Spinal cord (tissue), 9 donors: ENCODE measurements at regions not wholly inside any gene's neighbourhood (a gene's known extent, or its start where the extent isn't known, plus 50 kb on each side); places are given as distances from the start of the nearest gene placed in this dataset.

Experiments
- DNase-seq, 6 donors: peaks; one replicate each; pipeline versions ENCODE4 v3.0.0 to v3.0.0-alpha.2; 2013 to 2015; ENCODE audit warnings: low spot score in 6 of 6, low read depth in 4 of 6
- H3K27ac ChIP-seq: one replicate; pipeline ENCODE4 v1.5.1; 2013; ENCODE audit warnings: low read depth, low read length, control low read depth
- H3K27me3 ChIP-seq: one replicate; pipeline ENCODE4 v1.6.1; 2013; ENCODE audit warnings: low read length; ENCODE audit not compliant: control insufficient read depth, insufficient read depth
- H3K36me3 ChIP-seq: one replicate; pipeline ENCODE4 v1.6.1; 2013; ENCODE audit warnings: low read length; ENCODE audit not compliant: control insufficient read depth, insufficient read depth
- H3K4me1 ChIP-seq: one replicate; pipeline ENCODE4 v1.6.1; 2013; ENCODE audit warnings: low read length; ENCODE audit not compliant: control insufficient read depth, insufficient read depth
- H3K4me3 ChIP-seq: one replicate; pipeline ENCODE4 v1.5.1; 2013; ENCODE audit warnings: low read depth, low read length, control low read depth
- H3K9me3 ChIP-seq: one replicate; pipeline ENCODE4 v1.6.1; 2013; ENCODE audit warnings: low read length; ENCODE audit not compliant: control insufficient read depth, insufficient read depth
- WGBS: methylation state at CpG from one replicate; pipeline ENCODE4 v1.1.5; 2013; ENCODE audit warnings: missing lambda C conversion rate; ENCODE audit not compliant: insufficient coverage; 5-methylcytosine and 5-hydroxymethylcytosine counted together
- donor health status: healthy.

DNA sequence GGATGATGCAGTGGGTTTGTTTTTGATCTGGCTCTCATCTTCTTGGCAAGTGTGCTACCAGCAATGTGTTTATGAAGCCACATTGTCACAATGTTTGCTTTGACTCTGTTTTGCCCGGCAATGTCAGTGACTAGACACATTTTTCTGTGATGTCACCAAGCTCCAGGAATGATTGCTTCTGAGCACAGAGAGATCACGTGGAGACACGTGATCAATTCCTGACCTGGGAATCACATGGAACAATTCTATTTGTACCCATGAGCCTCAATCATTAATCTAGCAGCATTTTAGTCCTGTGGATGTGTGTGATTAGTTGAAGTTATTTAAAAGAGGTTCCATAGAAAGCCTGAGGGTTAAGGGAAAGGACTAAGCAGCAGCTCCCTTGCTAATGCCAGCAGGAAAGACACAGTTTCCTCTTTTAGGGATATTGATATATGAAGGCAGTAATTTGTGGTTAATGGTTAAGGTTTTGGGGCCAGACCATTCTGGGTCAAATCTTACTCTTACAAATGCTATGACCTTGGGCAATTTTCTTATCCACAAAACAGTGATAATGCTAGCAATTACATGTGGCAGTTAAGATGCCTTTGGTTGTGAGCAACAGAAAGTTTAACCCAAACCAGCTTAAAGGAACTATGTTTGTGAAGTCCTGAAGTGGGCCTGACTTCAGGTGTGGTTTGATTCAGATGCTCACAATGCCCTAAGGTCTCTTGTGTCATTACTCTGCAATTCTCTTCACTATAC, 59.0 kb downstream of the FASLG start:
- WGBS: 71% methylated on average over 1 of the region's 3 CpGs
- Histone ChIP-seq H3K4me3 (no peak overlapping the region), H3K36me3 (no peaks in the 10 kb centered on the region), H3K27me3 (no peaks in the 10 kb centered on the region), H3K4me1 (no peaks in the 10 kb centered on the region), H3K27ac (no peak overlapping the region), H3K9me3 (no peaks in the 10 kb centered on the region)
- no peak for DNase-seq

DNA sequence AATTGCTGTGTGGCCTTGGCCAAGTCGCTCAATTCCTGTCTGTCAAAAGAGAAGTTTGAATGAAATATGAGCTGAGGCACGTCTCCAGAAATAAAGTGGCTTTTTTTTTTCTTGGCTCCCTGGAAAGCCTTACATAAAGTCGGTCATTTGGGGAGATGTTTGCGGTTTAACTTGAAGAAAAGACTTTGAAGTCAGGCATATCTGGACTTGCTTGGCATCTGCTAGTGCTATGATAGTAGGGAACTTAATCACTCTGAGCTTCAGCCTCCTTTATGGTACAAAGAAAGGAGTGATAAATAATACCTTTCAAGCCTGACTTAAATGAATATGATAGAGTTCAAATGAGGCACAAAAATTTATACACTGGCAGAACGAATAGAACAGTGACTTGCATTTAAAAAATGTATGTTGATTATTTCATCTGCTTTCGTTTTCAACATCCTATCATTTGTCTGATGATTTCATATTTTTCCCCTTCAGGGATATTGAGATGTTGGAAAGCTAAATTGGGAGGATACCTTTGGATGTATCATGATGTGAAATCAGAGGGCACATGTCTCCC, 60.2 kb downstream of the FASLG start:
- Histone ChIP-seq H3K4me3 (no peak overlapping the region), H3K27ac (no peak overlapping the region), H3K4me1 (no peaks in the 10 kb centered on the region), H3K36me3 (no peaks in the 10 kb centered on the region), H3K9me3 (no peaks in the 10 kb centered on the region), H3K27me3 (no peaks in the 10 kb centered on the region)
- DNase-seq: no peak
- 51% methylated on average over 3 of the region's 6 CpGs for WGBS

- Histone ChIP-seq H3K36me3 (no peaks in the 10 kb centered on the region), H3K9me3 (no peaks in the 10 kb centered on the region), H3K27ac (no peak overlapping the region), H3K4me1 (no peaks in the 10 kb centered on the region), H3K27me3 (no peaks in the 10 kb centered on the region), H3K4me3 (no peak overlapping the region)
- peak in 4 of 6 donors; percentile 2 to 55 (median 20) for DNase-seq
- WGBS: 23% methylated on average over 2 of the region's 3 CpGs
Observed at GRCh38 chr1:172719694-172720138, 60.8 kb downstream of the FASLG start.

- no peak for DNase-seq
- no peak overlapping the region for H3K27ac ChIP-seq
- H3K27me3 ChIP-seq: no peaks in the 10 kb centered on the region
- 64% methylated on average over 1 of the region's 1 CpG for WGBS
- no peaks in the 10 kb centered on the region for H3K4me1 ChIP-seq
- no peaks in the 10 kb centered on the region for H3K9me3 ChIP-seq
- H3K36me3 ChIP-seq: no peaks in the 10 kb centered on the region
- H3K4me3 ChIP-seq: no peak overlapping the region
Observed at GRCh38 chr1:172720339-172720738, 61.4 kb downstream of the FASLG start.

DNA sequence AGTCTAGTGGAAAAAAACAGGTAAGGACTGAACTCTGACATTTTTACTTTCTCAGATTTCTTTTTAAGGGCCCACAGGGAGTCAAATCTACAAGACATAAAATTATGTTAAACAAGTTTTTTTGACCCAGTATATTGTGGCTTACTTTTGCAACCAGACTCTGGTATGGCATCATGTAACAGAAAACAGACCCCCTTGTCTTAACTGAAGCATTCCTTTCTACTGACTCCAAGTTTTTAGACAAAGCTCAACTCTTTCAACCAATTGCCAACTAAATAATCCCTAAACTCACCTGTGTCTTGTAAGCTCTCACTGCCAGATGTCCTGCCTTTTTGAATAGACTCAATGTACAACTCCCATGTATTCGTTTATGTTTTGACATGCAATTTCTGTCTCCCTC, 64.3 kb downstream of the FASLG start:
- Histone ChIP-seq H3K4me3 (no peak overlapping the region), H3K36me3 (no peaks in the 10 kb centered on the region), H3K4me1 (no peaks in the 10 kb centered on the region), H3K27me3 (no peaks in the 10 kb centered on the region), H3K27ac (no peak overlapping the region), H3K9me3 (no peaks in the 10 kb centered on the region)
- DNase-seq: no peak
- WGBS: 85% methylated on average over 1 of the region's 1 CpG

- H3K27me3 ChIP-seq: no peaks in the 10 kb centered on the region
- no peak for DNase-seq
- H3K27ac ChIP-seq: no peak overlapping the region
- H3K4me1 ChIP-seq: no peaks in the 10 kb centered on the region
- H3K9me3 ChIP-seq: no peaks in the 10 kb centered on the region
- H3K36me3 ChIP-seq: no peaks in the 10 kb centered on the region
- no peak overlapping the region for H3K4me3 ChIP-seq
Observed at GRCh38 chr1:172724232-172724631, 65.3 kb downstream of the FASLG start.

- peaks cover 1% of the 10 kb centered on the region for H3K9me3 ChIP-seq
- no peaks in the 10 kb centered on the region for H3K4me1 ChIP-seq
- no peak for DNase-seq
- no peak overlapping the region for H3K27ac ChIP-seq
- 79% methylated on average over 2 of the region's 2 CpGs for WGBS
- no peak overlapping the region for H3K4me3 ChIP-seq
- no peaks in the 10 kb centered on the region for H3K36me3 ChIP-seq
- no peaks in the 10 kb centered on the region for H3K27me3 ChIP-seq
Observed at GRCh38 chr1:172724765-172725613, 66.1 kb downstream of the FASLG start.

DNA sequence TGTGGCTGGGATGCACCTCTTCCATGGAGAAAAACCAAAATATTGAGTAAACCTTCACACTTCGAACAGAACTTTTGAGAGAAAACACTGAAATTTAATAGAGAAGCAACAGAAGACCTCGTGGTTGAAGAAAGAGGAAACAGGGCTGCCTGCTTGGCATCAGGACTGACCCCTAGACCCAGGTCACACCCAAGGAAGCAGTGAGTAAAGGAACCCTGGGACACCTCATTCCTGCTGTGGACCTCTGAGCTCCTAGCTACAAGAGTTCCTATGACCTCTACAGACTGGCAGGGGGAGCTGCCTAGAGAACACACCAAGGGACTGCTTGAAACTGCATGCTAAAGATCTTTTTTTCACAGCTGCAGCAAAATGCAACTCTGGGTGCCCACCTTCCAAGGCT, 67.8 kb downstream of the FASLG start:
- 88% methylated on average over 2 of the region's 2 CpGs for WGBS
- Histone ChIP-seq H3K4me1 (no peaks in the 10 kb centered on the region), H3K4me3 (no peak overlapping the region), H3K9me3 (peaks cover 1% of the 10 kb centered on the region), H3K27me3 (no peaks in the 10 kb centered on the region), H3K27ac (no peak overlapping the region), H3K36me3 (no peaks in the 10 kb centered on the region)
- no peak for DNase-seq

GRCh38 chr1:172727275-172727857, 68.5 kb downstream of the FASLG start:
- no peaks in the 10 kb centered on the region for H3K27me3 ChIP-seq
- 100% methylated on average over 6 of the region's 7 CpGs for WGBS
- no peaks in the 10 kb centered on the region for H3K36me3 ChIP-seq
- H3K27ac ChIP-seq: no peak overlapping the region
- no peak for DNase-seq
- H3K9me3 ChIP-seq: peaks cover 1% of the 10 kb centered on the region
- no peaks in the 10 kb centered on the region for H3K4me1 ChIP-seq
- H3K4me3 ChIP-seq: no peak overlapping the region
